ENCODE measurements at regions not wholly inside any gene's neighbourhood (a gene's known extent, or its start where the extent isn't known, plus 50 kb on each side); places are given as distances from the start of the nearest gene placed in this dataset.

- Histone ChIP-seq H3K79me2 (ENCODE audit: insufficient read depth, low read length) (no peaks in the 10 kb centered on the region), H3K4me1 (ENCODE audit: insufficient read depth, low read length) (no peaks in the 10 kb centered on the region), H3K9ac (ENCODE audit: low read depth, low read length) (no peak overlapping the region), H3K36me3 (ENCODE audit: insufficient read depth, low read length) (no peaks in the 10 kb centered on the region), H4K20me1 (ENCODE audit: insufficient read depth, low read length) (no peaks in the 10 kb centered on the region), H3K9me3 (ENCODE audit: insufficient read depth, low read length, severe bottlenecking) (no peaks in the 10 kb centered on the region), H2AFZ (ENCODE audit: low read depth, low read length) (no peak overlapping the region), H3K27ac (ENCODE audit: low read length) (no peak overlapping the region), H3K4me2 (ENCODE audit: insufficient read depth, low read length) (no peak overlapping the region), H3K4me3 (ENCODE audit: low read depth in 1 of 2, low read length in 2 of 2) (no peak overlapping the region), H3K27me3 (ENCODE audit: insufficient read depth, low read length, poor library complexity) (no peaks in the 10 kb centered on the region)
- DNase-seq = no peak
- no peak for TF ChIP-seq CTCF (IDR thresholded peaks at IDR 0.05; ENCODE audit: borderline replicate concordance, extremely low read depth, low read length, poor library complexity, severe bottlenecking)
- TF ChIP-seq EZH2 (IDR thresholded peaks at IDR 0.05; ENCODE audit: borderline replicate concordance, low read depth, low read length, severe bottlenecking) = no peak
- ATAC-seq (ENCODE audit: insufficient read depth, low read depth) = no peak
Observed at GRCh38 chr2:240311821-240312220, 123.6 kb upstream of the GPC1 start.

- Histone ChIP-seq H3K4me2 (ENCODE audit: insufficient read depth, low read length) (no peak overlapping the region), H3K36me3 (ENCODE audit: insufficient read depth, low read length) (no peaks in the 10 kb centered on the region), H3K79me2 (ENCODE audit: insufficient read depth, low read length) (no peaks in the 10 kb centered on the region), H3K27ac (ENCODE audit: low read length) (no peak overlapping the region), H3K9ac (ENCODE audit: low read depth, low read length) (no peak overlapping the region), H4K20me1 (ENCODE audit: insufficient read depth, low read length) (no peaks in the 10 kb centered on the region; the same call in 1 of the 2 replicates), H2AFZ (ENCODE audit: low read depth, low read length) (no peak overlapping the region), H3K9me3 (ENCODE audit: insufficient read depth, low read length, severe bottlenecking) (no peaks in the 10 kb centered on the region), H3K4me3 (ENCODE audit: low read depth in 1 of 2, low read length in 2 of 2) (no peak overlapping the region), H3K4me1 (ENCODE audit: insufficient read depth, low read length) (no peaks in the 10 kb centered on the region), H3K27me3 (ENCODE audit: insufficient read depth, low read length, poor library complexity) (peaks cover 7% of the 10 kb centered on the region)
- ATAC-seq (ENCODE audit: insufficient read depth, low read depth) = no peak
- DNase-seq = no peak
- TF ChIP-seq EZH2 (IDR thresholded peaks at IDR 0.05; ENCODE audit: borderline replicate concordance, low read depth, low read length, severe bottlenecking) (no peak), CTCF (IDR thresholded peaks at IDR 0.05; ENCODE audit: borderline replicate concordance, extremely low read depth, low read length, poor library complexity, severe bottlenecking) (no peak)
Observed at GRCh38 chr2:240319221-240319854, 116.1 kb upstream of the GPC1 start.

GRCh38 chr2:240319855-240320203, 115.6 kb upstream of the GPC1 start:
- Histone ChIP-seq H3K9ac (ENCODE audit: low read depth, low read length) (no peak overlapping the region), H3K9me3 (ENCODE audit: insufficient read depth, low read length, severe bottlenecking) (no peaks in the 10 kb centered on the region), H3K4me3 (ENCODE audit: low read depth in 1 of 2, low read length in 2 of 2) (no peak overlapping the region), H4K20me1 (ENCODE audit: insufficient read depth, low read length) (no peaks in the 10 kb centered on the region; the same call in 1 of the 2 replicates), H3K4me2 (ENCODE audit: insufficient read depth, low read length) (no peak overlapping the region), H3K27ac (ENCODE audit: low read length) (no peak overlapping the region), H3K4me1 (ENCODE audit: insufficient read depth, low read length) (no peaks in the 10 kb centered on the region), H3K79me2 (ENCODE audit: insufficient read depth, low read length) (no peaks in the 10 kb centered on the region), H2AFZ (ENCODE audit: low read depth, low read length) (no peak overlapping the region), H3K36me3 (ENCODE audit: insufficient read depth, low read length) (no peaks in the 10 kb centered on the region), H3K27me3 (ENCODE audit: insufficient read depth, low read length, poor library complexity) (peaks cover 7% of the 10 kb centered on the region)
- ATAC-seq (ENCODE audit: insufficient read depth, low read depth) (no peak), DNase-seq (no peak)
- TF ChIP-seq CTCF (IDR thresholded peaks at IDR 0.05; ENCODE audit: borderline replicate concordance, extremely low read depth, low read length, poor library complexity, severe bottlenecking) = no peak
- TF ChIP-seq EZH2 (IDR thresholded peaks at IDR 0.05; ENCODE audit: borderline replicate concordance, low read depth, low read length, severe bottlenecking) = no peak
